ENCODE measurements at regions not wholly inside any gene's neighbourhood (a gene's known extent, or its start where the extent isn't known, plus 50 kb on each side); places are given as distances from the start of the nearest gene placed in this dataset.

DNA sequence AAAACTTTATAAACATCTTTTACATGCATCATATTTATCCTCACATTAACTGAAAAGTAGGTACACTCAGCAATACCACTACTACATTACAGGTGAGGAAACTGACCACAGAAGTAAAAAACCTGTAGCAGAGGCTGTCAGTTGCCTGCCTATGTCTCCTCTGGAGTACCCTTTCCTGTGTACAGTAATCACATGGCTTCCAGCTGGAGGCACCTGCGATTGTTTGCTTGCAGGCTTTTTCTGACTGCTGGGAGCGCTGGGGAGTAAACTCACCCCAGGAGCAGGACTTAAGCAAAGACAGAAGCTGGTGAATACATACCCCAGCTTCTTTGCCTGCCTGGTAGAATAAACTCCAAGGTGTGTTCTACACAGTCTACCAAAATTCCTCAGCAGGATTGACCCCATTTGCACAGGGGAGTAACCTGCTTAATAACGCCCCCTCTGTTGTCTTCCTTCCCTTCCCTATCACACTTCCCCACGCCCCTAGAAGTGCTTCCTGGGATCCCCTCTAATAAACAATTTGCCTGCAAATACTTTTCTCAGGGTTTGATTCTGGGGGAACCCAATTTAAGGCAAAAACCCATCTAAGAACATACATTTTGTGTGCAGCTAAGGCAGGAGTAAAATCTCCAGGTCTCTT is 138.9 kb downstream of the PTH2R start:
- no peak for DNase-seq

DNA sequence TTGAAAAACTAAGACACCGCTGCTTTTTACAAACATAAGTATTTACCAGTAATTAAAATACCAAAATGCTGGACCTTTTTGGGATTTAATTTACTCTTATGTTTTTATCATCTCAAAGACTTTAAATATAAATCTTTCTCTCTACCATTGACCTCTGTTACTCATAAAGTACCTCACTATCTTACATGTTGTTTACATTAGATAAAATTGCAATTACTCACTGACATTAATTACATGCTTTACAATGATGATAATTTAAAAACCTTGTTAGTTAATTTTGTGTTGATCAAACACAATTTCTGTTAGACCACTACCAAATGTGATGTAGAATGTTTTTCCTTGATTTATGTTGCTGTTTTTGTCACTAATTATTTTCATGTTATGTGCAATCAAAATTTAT is 139.5 kb downstream of the PTH2R start:
- DNase-seq, result no peak

DNA sequence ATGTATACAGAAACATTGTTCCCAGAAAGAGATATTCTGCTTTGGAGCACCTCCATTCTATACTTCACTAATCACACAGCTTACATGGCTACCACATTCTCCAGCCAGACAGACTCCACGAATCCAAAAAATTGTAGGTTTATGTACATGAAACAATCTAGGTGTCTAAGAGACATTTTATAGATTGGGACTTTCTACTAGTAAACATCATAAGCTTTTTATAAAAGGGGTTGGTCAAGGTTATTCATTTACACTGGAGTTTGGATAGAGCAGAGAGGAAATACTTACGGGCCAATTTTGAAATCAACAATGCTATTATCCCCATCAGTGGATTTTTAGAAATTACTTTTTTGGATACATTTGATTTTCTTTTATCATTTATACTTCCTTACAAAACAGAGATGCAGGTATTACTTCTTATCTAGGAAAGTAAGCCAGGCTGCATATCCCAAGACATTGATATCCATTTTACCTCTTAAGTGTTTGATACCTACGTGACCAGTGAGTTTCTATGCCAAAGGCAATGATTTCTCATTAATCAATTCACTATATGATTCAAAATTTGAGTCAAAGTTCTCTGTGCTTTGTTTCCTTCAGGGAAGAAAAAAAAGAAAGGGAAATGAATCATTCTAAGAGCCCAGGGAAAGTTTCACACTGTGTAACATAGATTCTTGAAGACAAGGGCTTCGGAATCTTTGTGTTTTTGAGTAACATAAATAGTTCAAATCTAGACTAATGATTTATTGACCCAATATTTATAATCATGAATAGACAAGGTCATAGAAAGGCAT is 140.5 kb downstream of the PTH2R start:
- no peak for DNase-seq

DNA sequence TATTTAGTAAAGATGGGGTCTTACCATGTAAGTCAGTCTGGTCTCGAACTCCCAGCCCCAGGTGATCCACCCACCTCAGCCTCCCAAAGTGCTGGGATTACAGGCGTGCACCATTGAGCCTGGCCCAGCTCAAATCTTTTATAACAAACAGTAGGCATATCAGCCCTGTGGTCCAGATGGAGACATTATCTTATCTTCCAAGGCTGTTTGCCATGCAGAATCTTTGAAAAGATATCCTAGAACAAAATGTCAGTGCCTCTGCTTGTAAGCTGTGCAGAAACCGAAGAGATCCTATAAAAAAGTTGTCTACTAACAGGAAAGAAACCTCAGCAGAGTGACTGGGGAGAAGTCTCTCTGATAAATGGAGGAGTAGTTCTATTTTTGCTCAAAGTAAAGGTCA is 142.1 kb downstream of the PTH2R start:
- no peak for DNase-seq

GRCh38 chr2:208549546-208550158 is 143.1 kb downstream of the PTH2R start:
- no peak for DNase-seq

- DNase-seq, result no peak
These were observed 146.4 kb downstream of the PTH2R start for GRCh38 chr2:208552943-208553342.

- DNase-seq, result no peak
These were observed 150.4 kb downstream of the PTH2R start for GRCh38 chr2:208556983-208557484.

GRCh38 chr2:208565690-208566416 is 159.3 kb downstream of the PTH2R start:
- DNase-seq, result no peak

DNA sequence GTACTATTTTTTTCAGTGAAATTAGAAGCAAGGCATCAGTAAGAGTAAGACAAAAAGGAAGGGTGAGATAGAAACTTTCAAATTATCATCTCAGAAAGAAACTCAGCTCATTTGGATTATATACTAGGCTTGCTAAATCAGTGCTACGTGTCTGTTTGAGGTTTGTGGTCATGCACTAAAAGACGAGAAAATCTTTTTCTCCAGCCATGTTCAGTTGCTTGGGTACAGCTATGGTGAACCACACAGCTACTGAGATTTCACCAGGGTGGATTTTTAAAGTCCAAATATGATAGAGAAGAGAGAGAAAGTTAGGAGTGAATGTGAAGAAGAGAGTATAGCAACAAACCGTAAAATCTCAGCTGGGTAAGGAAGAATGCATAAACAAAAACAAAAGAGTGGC is 161.6 kb downstream of the PTH2R start:
- DNase-seq, result no peak

DNA sequence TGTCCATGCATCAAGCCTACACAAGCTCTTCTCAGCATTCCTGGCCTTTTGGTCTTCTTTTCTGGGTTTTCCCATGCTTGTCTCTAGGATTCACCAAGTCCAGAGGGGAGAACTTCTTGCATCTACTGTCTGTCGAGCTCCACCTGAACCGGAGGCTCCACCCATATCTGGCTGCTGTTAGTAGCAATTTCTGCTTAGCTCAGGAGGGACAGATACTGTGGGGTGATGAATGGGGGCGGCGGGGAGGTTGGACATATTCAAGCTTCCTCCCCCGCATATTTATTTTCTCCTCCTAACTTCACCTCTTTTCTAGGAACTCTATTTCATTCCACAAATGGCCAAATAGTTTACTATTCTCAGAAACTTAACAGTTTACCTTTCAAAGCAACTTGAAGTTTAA is 163.5 kb downstream of the PTH2R start:
- DNase-seq, result no peak

DNA sequence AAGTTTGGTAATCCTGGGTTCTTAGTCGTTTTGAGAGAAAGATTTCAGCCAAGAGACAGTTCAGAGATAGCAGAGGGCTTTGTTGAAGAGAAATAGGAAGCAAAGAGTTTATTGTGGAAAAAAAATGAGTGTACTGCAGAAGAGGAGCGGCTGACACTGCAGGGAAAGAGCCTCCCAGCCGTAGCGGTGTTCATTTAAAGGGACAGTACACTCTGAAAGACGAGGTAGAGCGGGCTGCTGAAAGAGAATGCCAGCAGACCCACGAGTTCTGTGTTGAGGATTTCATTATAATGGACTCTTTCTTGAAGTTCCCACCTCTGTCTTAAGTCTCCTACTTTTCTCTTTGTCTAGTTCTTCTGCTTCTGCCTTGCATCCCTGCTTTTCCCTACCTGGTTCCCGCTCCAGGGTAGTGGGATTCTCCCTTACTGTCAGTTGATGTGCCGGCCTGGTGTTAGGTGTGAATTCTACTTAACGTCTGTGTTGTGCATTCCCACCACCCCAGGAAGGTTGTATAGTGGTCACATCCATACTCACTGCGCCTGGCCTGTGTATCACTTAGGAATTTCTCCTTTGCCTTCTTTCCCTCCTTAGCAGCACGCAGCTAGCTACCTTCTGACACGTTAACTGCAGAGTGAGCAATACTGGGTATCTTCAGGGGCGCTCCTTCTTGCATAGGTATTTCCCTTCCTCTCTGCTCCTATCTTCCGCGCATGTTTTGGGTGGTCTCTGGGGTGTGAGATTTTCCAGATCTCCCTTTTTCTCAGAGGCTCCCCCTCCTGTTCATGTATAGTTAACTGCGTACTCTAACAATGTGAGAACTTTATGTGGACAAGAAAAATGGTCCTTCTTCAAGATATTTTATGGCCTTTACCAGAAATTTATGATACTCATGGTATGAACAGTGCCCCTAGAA is 164.5 kb downstream of the PTH2R start:
- DNase-seq, result no peak

DNA sequence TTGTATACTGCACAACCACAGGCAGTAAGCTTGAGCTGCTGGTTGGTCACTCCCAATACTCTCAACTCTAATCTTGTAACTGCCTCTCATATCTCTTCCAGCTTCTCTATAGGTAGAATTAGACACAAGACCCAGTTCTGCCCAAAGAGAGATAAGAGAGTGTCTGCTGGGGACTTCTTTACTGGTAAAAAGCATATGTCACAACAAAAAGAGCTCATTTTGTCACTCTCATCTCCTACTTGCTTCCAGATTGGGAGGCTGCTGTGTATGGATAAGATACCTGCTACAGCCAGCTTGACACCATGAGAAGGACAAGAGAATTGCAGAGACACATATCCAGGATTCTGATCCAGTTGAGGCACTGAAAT is 165.2 kb downstream of the PTH2R start:
- no peak for DNase-seq

GRCh38 chr2:208573569-208573968 is 167.0 kb downstream of the PTH2R start:
- no peak for DNase-seq

DNA sequence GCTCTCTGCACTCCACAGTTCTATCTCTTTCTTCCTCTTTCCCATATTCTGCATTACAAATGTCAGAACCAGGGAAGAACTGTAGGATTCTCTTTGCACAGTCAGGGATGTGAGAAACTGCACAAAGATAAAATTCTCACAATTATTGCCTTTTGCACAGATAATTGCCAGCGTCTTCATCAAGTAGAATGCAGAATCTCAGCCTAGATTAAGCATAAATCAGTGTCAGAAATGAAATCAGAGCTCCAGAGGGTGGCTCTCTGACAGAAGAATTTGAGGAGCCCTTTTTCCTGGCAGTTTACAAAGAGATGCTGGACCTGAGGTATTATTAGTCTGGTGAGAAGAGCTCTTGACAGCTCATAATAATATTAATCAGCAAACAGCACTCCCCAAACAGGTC is 173.1 kb downstream of the PTH2R start:
- DNase-seq, result no peak

- DNase-seq, result no peak
These were observed 177.9 kb downstream of the PTH2R start for GRCh38 chr2:208584378-208584985.

DNA sequence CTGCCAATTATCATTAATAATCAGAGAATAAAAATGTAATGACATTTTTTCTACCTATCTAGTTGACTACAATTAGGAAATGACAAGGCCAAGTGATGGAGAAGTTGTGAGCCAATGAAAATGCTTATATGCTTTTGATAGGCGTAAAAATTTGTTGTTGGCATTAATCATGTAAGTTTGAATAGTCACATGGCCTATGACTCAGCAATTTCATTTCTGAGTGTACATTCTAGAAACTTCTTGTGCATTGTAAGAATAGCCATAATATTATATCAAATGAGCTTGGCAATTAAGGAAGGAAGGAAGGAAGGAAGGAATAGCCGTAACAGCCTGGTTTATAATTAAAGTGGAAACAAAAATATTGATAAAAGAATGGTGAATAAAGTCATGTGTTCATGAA is 179.9 kb downstream of the PTH2R start:
- no peak for DNase-seq

GRCh38 chr2:208594642-208595385 is 188.2 kb downstream of the PTH2R start:
- DNase-seq, result no peak

- no peak for DNase-seq
These were observed 189.0 kb downstream of the PTH2R start for GRCh38 chr2:208595386-208596275.

DNA sequence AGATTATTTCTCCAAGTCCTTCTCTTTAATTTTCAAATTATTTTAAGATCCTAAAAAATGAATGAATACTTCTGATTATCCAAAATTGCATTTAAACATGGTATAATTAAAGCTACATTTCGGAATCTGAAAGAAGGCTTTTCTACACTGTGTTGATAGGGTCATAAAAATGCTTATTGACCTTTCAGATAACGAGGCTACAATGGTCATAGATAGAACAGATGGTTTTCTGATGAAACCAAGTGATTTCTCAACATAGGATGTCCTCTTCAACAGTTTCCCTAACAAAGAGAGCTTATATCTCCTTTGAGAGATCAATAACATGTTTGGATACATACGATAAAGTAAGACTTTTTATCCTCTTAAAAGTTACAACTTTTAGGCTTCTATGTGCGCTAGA is 201.1 kb downstream of the PTH2R start:
- DNase-seq, result no peak

Measured in CD4-positive, alpha-beta T cell treated with Interleukin-4 for 4 hours (primary cell).